Neuronal stem cell (in vitro differentiated cells): ENCODE measurements at regions not wholly inside any gene's neighbourhood (a gene's known extent, or its start where the extent isn't known, plus 50 kb on each side); places are given as distances from the start of the nearest gene placed in this dataset.

Experiments used
- DNase-seq: peaks from one replicate; pipeline ENCODE4 v3.0.0-alpha.2; 2013; ENCODE audit warnings: low spot score
- H2AFZ ChIP-seq: one replicate; pipeline ENCODE4 v1.6.1; 2013; ENCODE audit warnings: mild to moderate bottlenecking, low read length, inconsistent platforms
- H2AK5ac ChIP-seq: 2 replicates; pipeline ENCODE4 v1.6.1; 2013; ENCODE audit warnings: low read depth, mild to moderate bottlenecking, inconsistent platforms, low read length, moderate library complexity, mixed read lengths
- H2BK120ac ChIP-seq: 2 replicates; pipeline ENCODE4 v1.6.1; 2013; ENCODE audit warnings: low read depth, mild to moderate bottlenecking, inconsistent platforms, low read length, moderate library complexity, mixed read lengths
- H2BK12ac ChIP-seq: one replicate; pipeline ENCODE4 v1.6.1; 2013; ENCODE audit warnings: low read length, inconsistent platforms
- H2BK15ac ChIP-seq: 2 replicates; pipeline ENCODE4 v1.6.1; 2013; ENCODE audit warnings: mild to moderate bottlenecking, low read length, inconsistent platforms, mixed read lengths
- H2BK5ac ChIP-seq: one replicate; pipeline ENCODE4 v1.6.1; 2013; ENCODE audit warnings: inconsistent platforms, mild to moderate bottlenecking, low read length, moderate library complexity
- H3K14ac ChIP-seq: one replicate; pipeline ENCODE4 v1.6.1; 2013; ENCODE audit warnings: low read length, inconsistent platforms
- H3K18ac ChIP-seq: 2 replicates; pipeline ENCODE4 v1.6.1; 2013; ENCODE audit warnings: low read length, inconsistent platforms
- H3K23ac ChIP-seq: 2 replicates; pipeline ENCODE4 v1.6.1; 2013; ENCODE audit warnings: low read depth, mild to moderate bottlenecking, mixed read lengths, low read length, inconsistent platforms; ENCODE audit not compliant: poor library complexity
- H3K27ac ChIP-seq: replicated peaks from 3 replicates; pipeline ENCODE4 v1.5.1; 2013; ENCODE audit warnings: low read length, inconsistent platforms
- H3K27me3 ChIP-seq, 3 experiments: 2 replicates each; pipeline ENCODE4 v1.6.1; 2013; ENCODE audit warnings: low read length in 3 of 3, mild to moderate bottlenecking in 2 of 3, inconsistent platforms in 1 of 3, low read depth in 1 of 3, mixed read lengths in 1 of 3, moderate library complexity in 1 of 3; ENCODE audit not compliant: control insufficient read depth in 3 of 3, insufficient read depth in 3 of 3
- H3K36me3 ChIP-seq, 2 donors: replicated peaks in 1 of 2; 2 replicates each; pipeline ENCODE4 v1.6.1; 2013; ENCODE audit warnings: low read length in 2 of 2; ENCODE audit not compliant: control insufficient read depth in 2 of 2, insufficient read depth in 2 of 2
- H3K4ac ChIP-seq: 2 replicates; pipeline ENCODE4 v1.6.1; 2013; ENCODE audit warnings: inconsistent platforms, mild to moderate bottlenecking, low read length, moderate library complexity
- H3K4me1 ChIP-seq, 2 donors: 1 replicate in 1 of 2; 2 replicates in 1 of 2; pipeline ENCODE4 v1.6.1; 2013; ENCODE audit warnings: low read length in 2 of 2, low read depth in 1 of 2; ENCODE audit not compliant: control insufficient read depth in 2 of 2, insufficient read depth in 1 of 2
- H3K4me2 ChIP-seq: one replicate; pipeline ENCODE4 v1.6.1; 2013; ENCODE audit warnings: mild to moderate bottlenecking, low read length, inconsistent platforms; ENCODE audit not compliant: insufficient read depth, poor library complexity, severe bottlenecking
- H3K4me3 ChIP-seq, 2 donors: 2 replicates each; pipeline ENCODE4 v1.5.1; 2013; ENCODE audit warnings: low read length in 2 of 2, mild to moderate bottlenecking in 2 of 2, inconsistent platforms in 1 of 2, moderate library complexity in 1 of 2
- H3K79me1 ChIP-seq: one replicate; pipeline ENCODE4 v1.6.1; 2013; ENCODE audit warnings: low read depth, mild to moderate bottlenecking, inconsistent platforms, low read length, moderate library complexity
- H3K9ac ChIP-seq: one replicate; pipeline ENCODE4 v1.6.1; 2013; ENCODE audit warnings: mild to moderate bottlenecking, low read depth, low read length, inconsistent platforms; ENCODE audit not compliant: poor library complexity
- H3K9me3 ChIP-seq, 2 donors: replicated peaks in 1 of 2; 2 replicates each; pipeline versions ENCODE3 to v1.6.1; 2013; ENCODE audit warnings: low read length in 2 of 2, mild to moderate bottlenecking in 2 of 2, inconsistent platforms in 1 of 2, low read depth in 1 of 2, mixed read lengths in 1 of 2, moderate library complexity in 1 of 2; ENCODE audit not compliant: control insufficient read depth in 2 of 2, insufficient read depth in 1 of 2
- H4K8ac ChIP-seq: one replicate; pipeline ENCODE4 v1.6.1; 2013; ENCODE audit warnings: low read depth, mild to moderate bottlenecking, inconsistent platforms, low read length, moderate library complexity
- H4K91ac ChIP-seq: one replicate; pipeline ENCODE4 v1.6.1; 2013; ENCODE audit warnings: low read length, low read depth, mild to moderate bottlenecking, inconsistent platforms; ENCODE audit not compliant: poor library complexity
- WGBS, 2 donors: extraction: QIAGEN DNeasy Blood & Tissue Kit; methylation state at CpG; one replicate each; pipeline ENCODE4 v1.1.7; 2013; ENCODE audit warnings: missing lambda C conversion rate in 2 of 2, mixed read lengths in 1 of 2; ENCODE audit not compliant: insufficient read length in 2 of 2, insufficient replicate concordance in 1 of 2; ENCODE audit errors: extremely low coverage in 2 of 2; 5-methylcytosine and 5-hydroxymethylcytosine counted together

GRCh38 chr2:239692362-239692851 is 291.6 kb upstream of the HDAC4 start:
- Histone ChIP-seq H2BK5ac (no peak overlapping the region), H3K23ac (no peak overlapping the region), H2BK120ac (no peak overlapping the region), H3K79me1 (no peaks in the 10 kb centered on the region), H4K8ac (no peak overlapping the region), H4K91ac (no peak overlapping the region), H3K18ac (no peak overlapping the region), H2AFZ (no peak overlapping the region), H3K4me1 (peaks cover 0 to 7% of the 10 kb centered on the region in 2 donors), H2BK12ac (no peak overlapping the region), H3K4me3 (no peak overlapping the region), H3K27me3 (no peaks in the 10 kb centered on the region), H2BK15ac (no peak overlapping the region), H3K36me3 (no peaks in the 10 kb centered on the region), H3K9ac (no peak overlapping the region), H3K9me3 (no peaks in the 10 kb centered on the region), H2AK5ac (no peak overlapping the region), H3K14ac (no peak overlapping the region), H3K4me2 (no peak overlapping the region), H3K27ac (no peak overlapping the region), H3K4ac (no peak overlapping the region)
- WGBS, 2 donors = no CpG with 5 or more reads among the region's 8 CpGs
- DNase-seq = no peak

DNA sequence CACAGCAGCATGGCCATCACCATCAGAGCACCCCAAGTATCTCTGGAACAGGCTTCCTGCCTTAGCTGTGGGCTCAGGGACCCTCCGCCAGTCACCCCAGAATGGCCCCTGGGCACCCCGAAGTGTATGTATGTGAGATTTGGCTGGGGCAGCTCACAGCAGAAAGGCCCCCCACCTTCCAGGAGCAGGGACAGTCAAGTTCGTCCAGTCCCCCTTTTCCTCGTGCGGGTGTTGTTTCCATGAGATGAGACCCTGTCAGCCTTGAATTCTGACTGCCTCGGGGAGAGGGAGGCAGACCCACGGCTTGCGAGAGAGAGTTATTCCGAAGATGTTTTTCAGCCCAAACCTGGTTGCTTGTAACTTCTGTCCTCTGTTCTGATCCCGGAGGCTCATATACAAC is 290.9 kb upstream of the HDAC4 start:
- Histone ChIP-seq H3K36me3 (no peaks in the 10 kb centered on the region), H2BK15ac (no peak overlapping the region), H2BK12ac (no peak overlapping the region), H4K8ac (no peak overlapping the region), H3K4ac (no peak overlapping the region), H2BK5ac (no peak overlapping the region), H3K79me1 (no peaks in the 10 kb centered on the region), H3K14ac (no peak overlapping the region), H2AFZ (no peak overlapping the region), H3K4me2 (no peak overlapping the region), H3K9me3 (no peaks in the 10 kb centered on the region), H3K27me3 (no peaks in the 10 kb centered on the region), H3K9ac (no peak overlapping the region), H3K4me1 (peaks cover 0 to 7% of the 10 kb centered on the region in 2 donors), H3K27ac (no peak overlapping the region), H3K18ac (no peak overlapping the region), H2AK5ac (no peak overlapping the region), H2BK120ac (no peak overlapping the region), H4K91ac (no peak overlapping the region), H3K4me3 (no peak overlapping the region), H3K23ac (no peak overlapping the region)
- no CpG with 5 or more reads among the region's 10 CpGs for WGBS, 2 donors
- DNase-seq = no peak

- no peaks in the 10 kb centered on the region for H3K79me1 ChIP-seq
- no peak overlapping the region for H3K23ac ChIP-seq
- H3K18ac ChIP-seq = peak overlapping the region; percentile 70
- no peak overlapping the region for H4K91ac ChIP-seq
- WGBS, 2 donors = no CpG with 5 or more reads among the region's 46 CpGs
- H2BK120ac ChIP-seq = no peak overlapping the region
- H2BK5ac ChIP-seq = no peak overlapping the region
- no peak overlapping the region for H2AK5ac ChIP-seq
- no peaks in the 10 kb centered on the region for H3K9me3 ChIP-seq
- no peak overlapping the region for H3K14ac ChIP-seq
- no peak overlapping the region for H3K9ac ChIP-seq
- H3K36me3 ChIP-seq = no peaks in the 10 kb centered on the region
- no peak overlapping the region for H3K27ac ChIP-seq
- no peak overlapping the region for H4K8ac ChIP-seq
- peak overlapping the region; percentile 4 for H2BK15ac ChIP-seq
- no peak for DNase-seq
- H3K4me1 ChIP-seq = peaks cover 0 to 7% of the 10 kb centered on the region in 2 donors
- H3K4me3 ChIP-seq = no peak overlapping the region
- no peaks in the 10 kb centered on the region for H3K27me3 ChIP-seq
- no peak overlapping the region for H3K4ac ChIP-seq
- no peak overlapping the region for H2AFZ ChIP-seq
- no peak overlapping the region for H2BK12ac ChIP-seq
- H3K4me2 ChIP-seq = no peak overlapping the region
Measured at GRCh38 chr2:239690651-239691631, 290.1 kb upstream of the HDAC4 start.

DNA sequence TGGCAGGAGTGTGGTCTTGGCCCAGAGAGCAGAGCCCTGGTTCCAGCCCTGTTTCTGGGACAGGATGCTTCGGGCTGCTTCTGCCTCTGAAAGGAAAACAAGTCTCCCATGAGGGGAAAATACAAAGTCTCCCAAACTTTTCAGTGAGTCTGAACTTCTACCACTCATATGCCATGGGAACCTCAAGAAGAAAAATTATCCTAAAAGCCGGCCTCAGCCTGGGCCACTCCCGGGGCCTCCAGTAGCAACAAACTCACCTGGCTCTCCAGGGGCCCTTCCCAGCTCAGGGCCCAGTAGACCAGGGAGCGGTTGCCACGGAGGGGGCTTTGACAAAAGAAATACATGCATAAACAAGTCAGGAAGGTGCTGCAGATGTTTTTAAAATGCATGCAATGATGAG is 289.2 kb upstream of the HDAC4 start:
- no peak for DNase-seq
- Histone ChIP-seq H2BK120ac (no peak overlapping the region), H3K4ac (no peak overlapping the region), H3K9ac (no peak overlapping the region), H2BK5ac (no peak overlapping the region), H3K4me3 (no peak overlapping the region), H4K8ac (no peak overlapping the region), H3K79me1 (no peaks in the 10 kb centered on the region), H2AFZ (no peak overlapping the region), H3K27me3 (no peaks in the 10 kb centered on the region), H3K23ac (no peak overlapping the region), H3K9me3 (no peaks in the 10 kb centered on the region), H3K14ac (no peak overlapping the region), H3K4me2 (no peak overlapping the region), H2BK15ac (no peak overlapping the region), H3K36me3 (no peaks in the 10 kb centered on the region), H2AK5ac (no peak overlapping the region), H3K4me1 (peaks cover 0 to 7% of the 10 kb centered on the region in 2 donors), H4K91ac (no peak overlapping the region), H3K18ac (no peak overlapping the region), H2BK12ac (no peak overlapping the region), H3K27ac (no peak overlapping the region)
- WGBS, 2 donors = no CpG with 5 or more reads among the region's 5 CpGs
